B cell (primary cell): ENCODE measurements at regions not wholly inside any gene's neighbourhood (a gene's known extent, or its start where the extent isn't known, plus 50 kb on each side); places are given as distances from the start of the nearest gene placed in this dataset.

Source experiments
- ATAC-seq: fragments of 200-7000 bp; cut with Tn5 transposase; one replicate; pipeline ENCODE4 v1.10.0; 2021; ENCODE audit warnings: low read depth, mild to moderate bottlenecking, moderate number of reproducible peaks, moderate library complexity
- CTCF ChIA-PET: fragments of 350-600 bp; sonication (Branson Sonifier 250); formaldehyde crosslinking; loops from one replicate; lab custom pipeline; 2021; ENCODE audit warnings: antibody characterized with exemption, inconsistent platforms; lab: Charles Lee
- POLR2A ChIA-PET: fragments of 350-600 bp; sonication (Branson Sonifier 250); formaldehyde crosslinking; loops from one replicate; lab custom pipeline; 2021; ENCODE audit warnings: antibody characterized with exemption; lab: Charles Lee
- DNase-seq: peaks from one replicate; pipeline ENCODE4 v3.0.0; 2013
- H2AFZ ChIP-seq: 2 replicates; pipeline ENCODE4 v1.6.1; 2012; ENCODE audit warnings: mild to moderate bottlenecking, low read depth, low read length; ENCODE audit not compliant: insufficient read depth, poor library complexity, severe bottlenecking
- H3K27ac ChIP-seq, 2 donors: 1 replicate in 1 of 2; 2 replicates in 1 of 2; pipeline ENCODE4 v1.5.1; 2012 to 2013; ENCODE audit warnings: low read length in 2 of 2, mild to moderate bottlenecking in 2 of 2, moderate library complexity in 1 of 2
- H3K27me3 ChIP-seq, 4 experiments: fragments of 200-600 bp in 1 of 4; sonication (generic) in 1 of 4; replicated peaks in 1 of 4; 1 replicate in 2 of 4; 2 replicates in 2 of 4; pipeline versions ENCODE4 v1.6.1 to v1.7.0; 2013 to 2016; ENCODE audit warnings: low read length in 3 of 4, mild to moderate bottlenecking in 2 of 4, mixed read lengths in 1 of 4, moderate library complexity in 1 of 4; ENCODE audit not compliant: insufficient read depth in 4 of 4, control insufficient read depth in 3 of 4; ENCODE audit errors: control extremely low read depth in 1 of 4
- H3K36me3 ChIP-seq, 2 experiments: replicated peaks in 1 of 2; 1 replicate in 1 of 2; 2 replicates in 1 of 2; pipeline versions ENCODE4 v1.6.1 to v1.7.1; 2013; ENCODE audit warnings: low read length in 1 of 2; ENCODE audit not compliant: insufficient read depth in 2 of 2, control insufficient read depth in 1 of 2; ENCODE audit errors: control extremely low read depth in 1 of 2, extremely low read depth in 1 of 2
- H3K4me1 ChIP-seq, 2 donors: fragments of 200-600 bp in 1 of 2; sonication (generic) in 1 of 2; 1 replicate in 1 of 2; 2 replicates in 1 of 2; pipeline versions ENCODE4 v1.5.1 to v1.6.1; 2013 to 2017; ENCODE audit warnings: low read length in 2 of 2; ENCODE audit not compliant: control insufficient read depth in 2 of 2, insufficient read depth in 2 of 2
- H3K4me2 ChIP-seq: replicated peaks from 2 replicates; pipeline ENCODE3; 2012; ENCODE audit warnings: mild to moderate bottlenecking, low read depth, low read length; ENCODE audit not compliant: poor library complexity, severe bottlenecking
- H3K4me3 ChIP-seq, 5 experiments: fragments of 200-600 bp in 1 of 5; sonication (generic) in 1 of 5; 1 replicate in 3 of 5; 2 replicates in 2 of 5; pipeline versions ENCODE4 v1.5.1 to v1.7.0; 2011 to 2016; ENCODE audit warnings: low read length in 4 of 5, mild to moderate bottlenecking in 4 of 5, low read depth in 2 of 5, control low read depth in 1 of 5, moderate library complexity in 1 of 5; ENCODE audit not compliant: insufficient read depth in 1 of 5; ENCODE audit errors: control extremely low read depth in 1 of 5, extremely low read depth in 1 of 5
- H3K79me2 ChIP-seq: fragments of 200-600 bp; sonication (generic); one replicate; pipeline ENCODE4 v1.6.0; 2016; ENCODE audit warnings: low read length; ENCODE audit not compliant: control insufficient read depth, insufficient read depth
- H3K9ac ChIP-seq: fragments of 200-600 bp; sonication (generic); 2 replicates; pipeline ENCODE4 v1.6.1; 2017; ENCODE audit warnings: mild to moderate bottlenecking, low read length, moderate library complexity
- H3K9me3 ChIP-seq, 3 donors: one replicate each; pipeline versions ENCODE4 v1.6.1 to v1.7.1; 2013; ENCODE audit warnings: low read length in 2 of 3; ENCODE audit not compliant: control insufficient read depth in 2 of 3, insufficient read depth in 1 of 3; ENCODE audit errors: control extremely low read depth in 1 of 3
- H4K20me1 ChIP-seq: 2 replicates; pipeline ENCODE4 v1.6.0; 2012; ENCODE audit warnings: mild to moderate bottlenecking, low read length; ENCODE audit not compliant: insufficient read depth, control insufficient read depth, poor library complexity, severe bottlenecking
- H3K27ac Mint-ChIP-seq: one replicate; pipeline ENCODE4 v1.8.0; 2021; ENCODE audit warnings: mixed read lengths
- H3K27me3 Mint-ChIP-seq: one replicate; pipeline ENCODE4 v1.8.0; 2021; ENCODE audit warnings: mixed read lengths
- H3K4me1 Mint-ChIP-seq: one replicate; pipeline ENCODE4 v1.8.0; 2021; ENCODE audit warnings: mixed read lengths
- H3K4me3 Mint-ChIP-seq: one replicate; pipeline ENCODE4 v1.8.0; 2021; ENCODE audit warnings: mixed read lengths
- H3K9me3 Mint-ChIP-seq: one replicate; pipeline ENCODE4 v1.8.0; 2022; ENCODE audit warnings: mixed read lengths; ENCODE audit not compliant: insufficient read depth
- EZH2 ChIP-seq: IDR thresholded peaks from 2 replicates; pipeline ENCODE4 v1.6.1; 2012; ENCODE audit warnings: borderline replicate concordance, low read depth, mild to moderate bottlenecking, moderate library complexity, low read length; ENCODE audit not compliant: insufficient read depth, poor library complexity, severe bottlenecking
- WGBS: methylation state at CpG from one replicate; pipeline ENCODE4 v1.1.5; 2013; ENCODE audit warnings: missing lambda C conversion rate; ENCODE audit not compliant: insufficient coverage; 5-methylcytosine and 5-hydroxymethylcytosine counted together
- intact Hi-C: fragments of 100-400 bp; cut with micrococcal nuclease; formaldehyde crosslinking; loops from one replicate; pipeline ENCODE4 v1.10.0; 2022
- TF ChIP-seq, protein P1 (sequence below): fragments of 200-600 bp; IDR thresholded peaks from one replicate; pipeline ENCODE4 v1.8.0; 2022; ENCODE audit warnings: antibody characterized with exemption, mild to moderate bottlenecking

DNA sequence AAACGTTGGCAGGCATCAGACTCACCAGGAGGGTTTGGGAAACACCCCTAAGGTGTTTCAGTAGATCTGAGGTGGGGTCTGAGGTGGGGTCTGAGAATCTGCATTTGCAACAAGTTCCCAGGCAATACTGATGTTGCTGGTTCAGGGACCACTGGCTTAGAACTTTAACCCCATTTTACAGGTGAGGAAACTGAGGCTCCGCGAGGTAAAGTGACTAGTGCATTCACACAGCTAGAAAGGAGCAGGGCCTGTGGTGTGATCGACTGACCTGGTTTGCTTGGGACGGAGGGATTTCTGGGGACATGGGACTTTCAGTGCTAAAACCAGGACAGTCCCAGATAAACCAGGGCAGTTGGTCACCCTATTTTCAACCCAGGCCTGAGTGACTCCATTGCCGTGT, 81.4 kb upstream of the ZNF618 start:
- POLR2A ChIA-PET, result no interaction called here
- Mint-ChIP-seq H3K27ac (no peak overlapping the region), H3K9me3 (no peaks in the 10 kb centered on the region), H3K27me3 (peaks cover 11% of the 10 kb centered on the region), H3K4me3 (no peak overlapping the region), H3K4me1 (no peaks in the 10 kb centered on the region)
- no peak overlapping the region for H3K4me2 ChIP-seq
- ATAC-seq (no peak), DNase-seq (no peak)
- no peak overlapping the region for H3K27ac ChIP-seq
- H3K9ac ChIP-seq, result no peak overlapping the region
- CTCF ChIA-PET, result no interaction called here
- 97% methylated on average over 3 of the region's 6 CpGs for WGBS
- H3K4me1 ChIP-seq, result no peaks in the 10 kb centered on the region
- intact Hi-C loops, result no loop called here
- TF ChIP-seq, protein P1, sequence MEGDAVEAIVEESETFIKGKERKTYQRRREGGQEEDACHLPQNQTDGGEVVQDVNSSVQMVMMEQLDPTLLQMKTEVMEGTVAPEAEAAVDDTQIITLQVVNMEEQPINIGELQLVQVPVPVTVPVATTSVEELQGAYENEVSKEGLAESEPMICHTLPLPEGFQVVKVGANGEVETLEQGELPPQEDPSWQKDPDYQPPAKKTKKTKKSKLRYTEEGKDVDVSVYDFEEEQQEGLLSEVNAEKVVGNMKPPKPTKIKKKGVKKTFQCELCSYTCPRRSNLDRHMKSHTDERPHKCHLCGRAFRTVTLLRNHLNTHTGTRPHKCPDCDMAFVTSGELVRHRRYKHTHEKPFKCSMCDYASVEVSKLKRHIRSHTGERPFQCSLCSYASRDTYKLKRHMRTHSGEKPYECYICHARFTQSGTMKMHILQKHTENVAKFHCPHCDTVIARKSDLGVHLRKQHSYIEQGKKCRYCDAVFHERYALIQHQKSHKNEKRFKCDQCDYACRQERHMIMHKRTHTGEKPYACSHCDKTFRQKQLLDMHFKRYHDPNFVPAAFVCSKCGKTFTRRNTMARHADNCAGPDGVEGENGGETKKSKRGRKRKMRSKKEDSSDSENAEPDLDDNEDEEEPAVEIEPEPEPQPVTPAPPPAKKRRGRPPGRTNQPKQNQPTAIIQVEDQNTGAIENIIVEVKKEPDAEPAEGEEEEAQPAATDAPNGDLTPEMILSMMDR, result no peak
- TF ChIP-seq EZH2, result no peak
- H3K36me3 ChIP-seq, result no peaks in the 10 kb centered on the region
- H3K9me3 ChIP-seq, result no peaks in the 10 kb centered on the region
- no peaks in the 10 kb centered on the region for H4K20me1 ChIP-seq
- no peaks in the 10 kb centered on the region for H3K79me2 ChIP-seq
- no peaks in the 10 kb centered on the region for H3K27me3 ChIP-seq
- no peak overlapping the region for H3K4me3 ChIP-seq
- H2AFZ ChIP-seq, result no peak overlapping the region

DNA sequence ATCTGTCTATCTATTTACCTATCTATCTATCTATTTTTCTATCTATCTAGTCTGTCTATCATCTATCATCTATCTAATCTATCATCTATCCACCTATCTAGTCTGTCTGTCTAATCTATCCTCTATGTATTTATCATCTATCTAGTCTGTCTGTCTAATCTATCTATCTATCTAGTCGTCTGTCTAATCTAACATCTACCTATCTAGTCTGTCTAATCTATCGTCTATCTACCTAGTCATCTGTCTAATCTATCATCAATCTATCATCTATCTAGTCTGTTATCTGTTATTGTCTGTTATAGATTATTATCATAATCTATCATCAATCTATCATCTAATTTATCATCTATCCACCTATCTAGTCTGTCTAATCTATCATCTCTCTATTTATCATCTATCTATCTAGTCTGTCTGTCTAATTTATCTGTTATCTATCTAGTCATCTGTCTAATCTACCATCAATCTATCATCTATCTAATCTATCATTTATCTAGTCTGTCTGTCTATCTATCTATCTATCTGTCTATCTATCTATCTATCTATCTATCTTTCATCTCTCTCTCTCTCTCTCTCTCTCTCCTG, 80.2 kb upstream of the ZNF618 start:
- ChIA-PET POLR2A (no interaction called here), CTCF (no interaction called here)
- intact Hi-C loops, result no loop called here
- Mint-ChIP-seq H3K9me3 (no peaks in the 10 kb centered on the region), H3K4me3 (no peak overlapping the region), H3K4me1 (no peaks in the 10 kb centered on the region), H3K27me3 (peaks cover 3% of the 10 kb centered on the region), H3K27ac (no peak overlapping the region)
- TF ChIP-seq, protein P1, result no peak
- TF ChIP-seq EZH2, result no peak
- no peaks in the 10 kb centered on the region for H3K27me3 ChIP-seq
- H2AFZ ChIP-seq, result no peak overlapping the region
- no peaks in the 10 kb centered on the region for H3K36me3 ChIP-seq
- H3K4me2 ChIP-seq, result no peak overlapping the region
- H3K9me3 ChIP-seq, result no peaks in the 10 kb centered on the region
- no peak overlapping the region for H3K27ac ChIP-seq
- no peaks in the 10 kb centered on the region for H3K79me2 ChIP-seq
- H3K9ac ChIP-seq, result no peak overlapping the region
- DNase-seq (no peak), ATAC-seq (no peak)
- no peaks in the 10 kb centered on the region for H4K20me1 ChIP-seq
- no peak overlapping the region for H3K4me3 ChIP-seq
- WGBS, result no CpG with 5 or more reads among the region's 2 CpGs
- no peaks in the 10 kb centered on the region for H3K4me1 ChIP-seq
